WERI-Rb-1 (cell line): ENCODE measurements at regions not wholly inside any gene's neighbourhood (a gene's known extent, or its start where the extent isn't known, plus 50 kb on each side); places are given as distances from the start of the nearest gene placed in this dataset.
"Not testable (repeated sequence)": the region's sequence is repeated elsewhere in the genome, so short reads cannot be mapped to it uniquely, and the experiment has no call there.

ENCODE experiments used
- DNase-seq: peaks from one replicate; pipeline ENCODE4 v3.0.0-alpha.2; 2020
- H3K27ac ChIP-seq: fragments of 250-450 bp; sonication (Bioruptor Pico); 2 replicates; pipeline ENCODE4 v1.5.1; 2020; ENCODE audit warnings: mild to moderate bottlenecking, moderate library complexity
- H3K27me3 ChIP-seq: fragments of 250-450 bp; sonication (Bioruptor Pico); 2 replicates; pipeline ENCODE4 v1.5.1; 2021; ENCODE audit warnings: mild to moderate bottlenecking, low read depth, moderate library complexity; ENCODE audit not compliant: insufficient read depth, severe bottlenecking
- H3K36me3 ChIP-seq: fragments of 250-450 bp; sonication (Bioruptor Pico); 2 replicates; pipeline ENCODE4 v1.5.1; 2020; ENCODE audit warnings: mild to moderate bottlenecking, moderate library complexity
- H3K4me3 ChIP-seq: 2 replicates; pipeline ENCODE4 v1.5.1; 2011; ENCODE audit warnings: low read depth, mild to moderate bottlenecking, control low read depth, low read length
- H3K9me3 ChIP-seq: fragments of 250-450 bp; sonication (Bioruptor Pico); 2 replicates; pipeline ENCODE4 v1.5.1; 2021; ENCODE audit warnings: mild to moderate bottlenecking, moderate library complexity; ENCODE audit not compliant: severe bottlenecking
- TF ChIP-seq, protein P1 (sequence below): IDR thresholded peaks from 2 replicates; pipeline ENCODE4 v1.5.1; 2011; ENCODE audit warnings: low read depth, mild to moderate bottlenecking, control low read depth, inconsistent platforms, low read length

GRCh38 chr7:17103984-17104383, 194.5 kb upstream of the AHR start:
- TF ChIP-seq, protein P1, sequence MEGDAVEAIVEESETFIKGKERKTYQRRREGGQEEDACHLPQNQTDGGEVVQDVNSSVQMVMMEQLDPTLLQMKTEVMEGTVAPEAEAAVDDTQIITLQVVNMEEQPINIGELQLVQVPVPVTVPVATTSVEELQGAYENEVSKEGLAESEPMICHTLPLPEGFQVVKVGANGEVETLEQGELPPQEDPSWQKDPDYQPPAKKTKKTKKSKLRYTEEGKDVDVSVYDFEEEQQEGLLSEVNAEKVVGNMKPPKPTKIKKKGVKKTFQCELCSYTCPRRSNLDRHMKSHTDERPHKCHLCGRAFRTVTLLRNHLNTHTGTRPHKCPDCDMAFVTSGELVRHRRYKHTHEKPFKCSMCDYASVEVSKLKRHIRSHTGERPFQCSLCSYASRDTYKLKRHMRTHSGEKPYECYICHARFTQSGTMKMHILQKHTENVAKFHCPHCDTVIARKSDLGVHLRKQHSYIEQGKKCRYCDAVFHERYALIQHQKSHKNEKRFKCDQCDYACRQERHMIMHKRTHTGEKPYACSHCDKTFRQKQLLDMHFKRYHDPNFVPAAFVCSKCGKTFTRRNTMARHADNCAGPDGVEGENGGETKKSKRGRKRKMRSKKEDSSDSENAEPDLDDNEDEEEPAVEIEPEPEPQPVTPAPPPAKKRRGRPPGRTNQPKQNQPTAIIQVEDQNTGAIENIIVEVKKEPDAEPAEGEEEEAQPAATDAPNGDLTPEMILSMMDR = no peak
- no peak for DNase-seq
- H3K9me3 ChIP-seq = no peaks in the 10 kb centered on the region
- H3K4me3 ChIP-seq = no peak overlapping the region
- no peak overlapping the region for H3K27ac ChIP-seq
- H3K27me3 ChIP-seq = no peaks in the 10 kb centered on the region
- no peaks in the 10 kb centered on the region for H3K36me3 ChIP-seq

- Histone ChIP-seq H3K9me3 (no peaks in the 10 kb centered on the region), H3K27ac (no peak overlapping the region), H3K36me3 (no peaks in the 10 kb centered on the region), H3K4me3 (no peak overlapping the region), H3K27me3 (no peaks in the 10 kb centered on the region)
- TF ChIP-seq, protein P1 = no peak
- DNase-seq = no peak
Observed at GRCh38 chr7:17104419-17104818, 194.0 kb upstream of the AHR start.

- Histone ChIP-seq H3K27me3 (no peaks in the 10 kb centered on the region), H3K9me3 (no peaks in the 10 kb centered on the region), H3K27ac (no peak overlapping the region), H3K36me3 (no peaks in the 10 kb centered on the region), H3K4me3 (no peak overlapping the region)
- TF ChIP-seq, protein P1 = no peak
- no peak for DNase-seq
Observed at GRCh38 chr7:17105701-17106100, 192.8 kb upstream of the AHR start.

GRCh38 chr7:17108049-17108584, 190.3 kb upstream of the AHR start:
- Histone ChIP-seq H3K27me3 (no peaks in the 10 kb centered on the region), H3K27ac (no peak overlapping the region), H3K9me3 (no peaks in the 10 kb centered on the region), H3K4me3 (no peak overlapping the region), H3K36me3 (no peaks in the 10 kb centered on the region)
- TF ChIP-seq, protein P1 = no peak
- DNase-seq = no peak

DNA sequence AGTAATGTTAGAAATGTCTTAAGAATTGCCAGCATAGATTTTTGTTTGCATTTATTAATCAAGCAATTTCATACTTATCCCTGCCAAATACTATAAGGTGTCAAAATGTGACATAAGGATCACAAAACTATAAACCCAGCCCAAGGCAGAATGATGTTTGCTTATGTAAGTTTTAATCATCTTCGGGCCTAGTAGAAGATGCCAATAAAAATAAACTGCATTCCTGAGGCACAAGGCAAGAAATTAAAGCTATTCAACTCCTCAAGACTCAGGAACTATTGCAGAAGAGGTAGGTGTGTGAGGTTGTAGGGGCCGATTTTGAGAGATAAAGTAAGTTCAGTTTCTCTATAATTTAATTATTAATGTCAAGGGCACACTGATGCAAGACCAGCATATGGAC, 189.4 kb upstream of the AHR start:
- Histone ChIP-seq H3K27me3 (no peaks in the 10 kb centered on the region), H3K9me3 (no peaks in the 10 kb centered on the region), H3K27ac (no peak overlapping the region), H3K36me3 (no peaks in the 10 kb centered on the region), H3K4me3 (no peak overlapping the region)
- no peak for DNase-seq
- TF ChIP-seq, protein P1 = no peak

GRCh38 chr7:17113770-17114169, 184.7 kb upstream of the AHR start:
- not testable (repeated sequence) for H3K27ac ChIP-seq, DNase-seq, H3K9me3 ChIP-seq, H3K36me3 ChIP-seq, H3K27me3 ChIP-seq, H3K4me3 ChIP-seq
